GM23248 (cell line): ENCODE measurements at regions not wholly inside any gene's neighbourhood (a gene's known extent, or its start where the extent isn't known, plus 50 kb on each side); places are given as distances from the start of the nearest gene placed in this dataset.

Experiments
- DNase-seq: peaks from one replicate; pipeline ENCODE4 v3.0.0-alpha.2; 2015
- H2AFZ ChIP-seq: fragments of 200-600 bp; sonication (generic); 2 replicates; pipeline ENCODE4 v1.6.1; 2016; ENCODE audit warnings: antibody characterized with exemption
- H3F3A ChIP-seq: fragments of 200-600 bp; sonication (generic); 2 replicates; pipeline ENCODE4 v1.6.1; 2016; ENCODE audit warnings: mild to moderate bottlenecking, antibody characterized with exemption, mixed run types; ENCODE audit not compliant: insufficient read depth
- H3K27ac ChIP-seq: fragments of 200-600 bp; sonication (generic); 2 replicates; pipeline ENCODE4 v1.5.1; 2016; ENCODE audit warnings: mild to moderate bottlenecking
- H3K27me3 ChIP-seq: fragments of 200-600 bp; sonication (generic); replicated peaks from 2 replicates; pipeline ENCODE4 v1.6.1; 2016; ENCODE audit warnings: mild to moderate bottlenecking; ENCODE audit not compliant: insufficient read depth
- H3K36me3 ChIP-seq: fragments of 200-600 bp; sonication (generic); 2 replicates; pipeline ENCODE4 v1.6.1; 2016; ENCODE audit warnings: low read depth, mild to moderate bottlenecking
- H3K4me1 ChIP-seq: fragments of 200-600 bp; sonication (generic); 2 replicates; pipeline ENCODE4 v1.6.1; 2016; ENCODE audit warnings: mild to moderate bottlenecking; ENCODE audit not compliant: insufficient read depth
- H3K4me2 ChIP-seq: fragments of 200-600 bp; sonication (generic); one replicate; pipeline ENCODE4 v1.6.1; 2016; ENCODE audit warnings: mild to moderate bottlenecking; ENCODE audit not compliant: unreplicated experiment
- H3K4me3 ChIP-seq: fragments of 200-600 bp; sonication (generic); 2 replicates; pipeline ENCODE4 v1.5.1; 2016; ENCODE audit warnings: mild to moderate bottlenecking
- H3K79me2 ChIP-seq: fragments of 200-600 bp; sonication (generic); 2 replicates; pipeline ENCODE4 v1.6.1; 2016; ENCODE audit warnings: mild to moderate bottlenecking; ENCODE audit not compliant: insufficient read depth
- H3K9ac ChIP-seq: fragments of 200-600 bp; sonication (generic); 2 replicates; pipeline ENCODE4 v1.6.1; 2016; ENCODE audit warnings: mild to moderate bottlenecking
- H3K9me2 ChIP-seq: fragments of 200-600 bp; sonication (generic); 2 replicates; pipeline ENCODE4 v1.6.1; 2016; ENCODE audit warnings: mixed run types, mild to moderate bottlenecking, moderate library complexity; ENCODE audit not compliant: insufficient read depth
- H3K9me3 ChIP-seq: fragments of 200-600 bp; sonication (generic); one replicate; pipeline ENCODE4 v1.6.1; 2017; ENCODE audit warnings: low read depth
- H4K20me1 ChIP-seq: fragments of 200-600 bp; sonication (generic); 2 replicates; pipeline ENCODE4 v1.6.0; 2016; ENCODE audit not compliant: insufficient read depth
- EZH2 ChIP-seq: fragments of 200-600 bp; sonication (generic); IDR thresholded peaks from 2 replicates; pipeline ENCODE4 v1.6.1; 2018; ENCODE audit warnings: antibody characterized with exemption, mild to moderate bottlenecking; ENCODE audit not compliant: insufficient read depth, poor library complexity, severe bottlenecking
- EZH2phosphoT487 ChIP-seq: fragments of 200-600 bp; sonication (generic); IDR thresholded peaks from 2 replicates; pipeline ENCODE4 v1.6.1; 2018; ENCODE audit warnings: antibody characterized with exemption, moderate library complexity, mild to moderate bottlenecking, low read depth; ENCODE audit not compliant: insufficient read depth
- WGBS, 2 experiments: methylation state at CpG; one replicate each; pipeline ENCODE4 v1.1.6; 2015 to 2017; ENCODE audit warnings: low lambda C conversion rate in 2 of 2, low coverage in 1 of 2; ENCODE audit errors: missing lambda C conversion rate in 2 of 2; 5-methylcytosine and 5-hydroxymethylcytosine counted together
- in situ Hi-C: fragments of 300-500 bp; cut with MboI; formaldehyde crosslinking; loops from 2 replicates; pipeline ENCODE4 v1.15.0; 2020

- Histone ChIP-seq H3K9me3 (peaks cover 3% of the 10 kb centered on the region), H3K79me2 (no peaks in the 10 kb centered on the region), H2AFZ (no peak overlapping the region), H3K4me1 (peaks cover 10% of the 10 kb centered on the region), H3F3A (0 out of 2 replicates have a peak, but pooled peaks cover 10% of the 10 kb centered on the region), H3K36me3 (0 out of 2 replicates have a peak, but pooled peaks cover 5% of the 10 kb centered on the region), H3K9ac (no peak overlapping the region), H4K20me1 (no peaks in the 10 kb centered on the region), H3K27me3 (no peaks in the 10 kb centered on the region), H3K4me2 (peak overlapping the region; percentile 1), H3K9me2 (no peaks in the 10 kb centered on the region), H3K4me3 (no peak overlapping the region), H3K27ac (no peak overlapping the region)
- TF ChIP-seq EZH2 (no peak), EZH2phosphoT487 (no peak)
- in situ Hi-C loops: no loop called here
- 97 to 99% methylated on average over 4 of the region's 4 CpGs for WGBS, 2 experiments
- DNase-seq: no peak
Measured at GRCh38 chr13:48783695-48784230, 130.0 kb downstream of the CYSLTR2 start.

- Histone ChIP-seq H3K36me3 (0 out of 2 replicates have a peak, but pooled peaks cover 5% of the 10 kb centered on the region), H3K79me2 (no peaks in the 10 kb centered on the region), H3K9ac (no peak overlapping the region), H2AFZ (no peak overlapping the region), H3F3A (0 out of 2 replicates have a peak, but pooled peaks cover 10% of the 10 kb centered on the region), H3K9me2 (no peaks in the 10 kb centered on the region), H3K27ac (no peak overlapping the region), H3K9me3 (peaks cover 3% of the 10 kb centered on the region), H3K4me3 (no peak overlapping the region), H3K4me1 (peaks cover 10% of the 10 kb centered on the region), H4K20me1 (no peaks in the 10 kb centered on the region), H3K27me3 (no peaks in the 10 kb centered on the region), H3K4me2 (no peak overlapping the region)
- TF ChIP-seq EZH2phosphoT487 (no peak), EZH2 (no peak)
- DNase-seq: no peak
- 64 to 74% methylated on average over 3 of the region's 3 CpGs for WGBS, 2 experiments
- in situ Hi-C loops: no loop called here
Measured at GRCh38 chr13:48784916-48785548, 131.3 kb downstream of the CYSLTR2 start.

DNA sequence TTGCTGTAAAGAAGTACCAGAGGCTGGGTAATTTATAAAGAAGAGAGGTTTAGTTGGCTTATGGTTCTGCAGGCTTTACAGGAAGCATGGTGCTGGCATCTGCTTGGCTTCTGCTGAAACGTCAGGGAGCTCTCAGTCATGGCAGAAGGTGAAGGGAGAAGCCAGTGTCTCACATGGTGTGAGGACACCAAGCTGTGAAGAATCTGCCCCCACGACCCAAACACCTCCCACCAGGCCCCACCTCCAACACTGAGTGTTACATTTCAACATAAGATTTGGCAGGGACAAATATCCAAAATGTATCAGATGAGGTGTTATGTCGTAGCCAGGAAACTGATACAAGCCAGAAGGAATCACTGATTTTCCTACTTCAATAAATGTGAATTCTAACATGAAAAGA is 136.5 kb downstream of the CYSLTR2 start:
- Histone ChIP-seq H2AFZ (no peak overlapping the region), H3K27me3 (no peaks in the 10 kb centered on the region), H3K9me3 (no peaks in the 10 kb centered on the region), H3K4me1 (peaks cover 18% of the 10 kb centered on the region), H4K20me1 (no peaks in the 10 kb centered on the region), H3K4me2 (no peak overlapping the region), H3K36me3 (no peaks in the 10 kb centered on the region), H3K4me3 (no peak overlapping the region), H3K9me2 (no peaks in the 10 kb centered on the region), H3F3A (peaks cover 7% of the 10 kb centered on the region), H3K27ac (no peak overlapping the region), H3K9ac (no peak overlapping the region), H3K79me2 (no peaks in the 10 kb centered on the region)
- in situ Hi-C loops: no loop called here
- no peak for TF ChIP-seq EZH2
- no peak for TF ChIP-seq EZH2phosphoT487
- no peak for DNase-seq
- 67 to 70% methylated on average over 3 of the region's 3 CpGs for WGBS, 2 experiments

DNA sequence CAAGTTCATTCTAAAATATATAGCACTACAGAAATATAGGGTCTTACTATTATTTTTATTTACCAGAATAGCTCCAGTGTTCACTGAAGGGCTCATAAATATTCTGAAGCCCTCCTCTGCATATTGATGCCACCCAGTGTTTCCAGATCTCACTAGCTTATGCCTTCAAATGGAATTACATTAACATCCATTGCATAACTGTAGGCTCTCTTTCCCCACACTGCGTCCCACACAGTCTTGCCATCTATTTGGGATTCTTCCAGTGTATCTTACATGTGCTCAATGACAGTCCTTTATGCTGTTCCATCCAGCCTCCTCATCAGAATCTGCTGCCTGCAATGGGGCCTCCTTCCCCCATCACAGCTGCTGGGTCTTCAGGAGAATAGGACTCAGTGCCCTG is 137.2 kb downstream of the CYSLTR2 start:
- 96 to 100% methylated on average over 1 of the region's 1 CpG for WGBS, 2 experiments
- H3K4me2 ChIP-seq: no peak overlapping the region
- H3K27ac ChIP-seq: no peak overlapping the region

More for the DNA sequence above, 137.2 kb downstream of the CYSLTR2 start:
- H3K9me3 ChIP-seq: no peaks in the 10 kb centered on the region
- in situ Hi-C loops: no loop called here
- H2AFZ ChIP-seq: no peak overlapping the region
- H3K36me3 ChIP-seq: no peaks in the 10 kb centered on the region
- H3F3A ChIP-seq: peaks cover 7% of the 10 kb centered on the region
- no peak for DNase-seq
- H3K4me1 ChIP-seq: peaks cover 18% of the 10 kb centered on the region
- H4K20me1 ChIP-seq: no peaks in the 10 kb centered on the region
- H3K9ac ChIP-seq: no peak overlapping the region
- no peak for TF ChIP-seq EZH2phosphoT487
- TF ChIP-seq EZH2: no peak
- H3K79me2 ChIP-seq: no peaks in the 10 kb centered on the region
- H3K9me2 ChIP-seq: no peaks in the 10 kb centered on the region
- no peaks in the 10 kb centered on the region for H3K27me3 ChIP-seq
- no peak overlapping the region for H3K4me3 ChIP-seq
